ENCODE measurements at regions not wholly inside any gene's neighbourhood (a gene's known extent, or its start where the extent isn't known, plus 50 kb on each side); places are given as distances from the start of the nearest gene placed in this dataset.

GRCh38 chr2:183232161-183232865 lies 108.1 kb downstream of the NUP35 start:
- H3K9ac ChIP-seq (ENCODE audit: low read length in 3 of 3) = no peak overlapping the region
- no peak overlapping the region for H3K27ac ChIP-seq (ENCODE audit: low read depth in 2 of 2, low read length in 2 of 2)
- no peak overlapping the region for H3K4me3 ChIP-seq (ENCODE audit: low read length in 3 of 3)
- no peaks in the 10 kb centered on the region for H3K4me1 ChIP-seq (ENCODE audit: control insufficient read depth in 2 of 3, insufficient read depth in 2 of 3, low read depth in 1 of 3, low read length in 3 of 3)
- H3K36me3 ChIP-seq (ENCODE audit: control insufficient read depth in 2 of 3, insufficient read depth in 3 of 3, low read length in 3 of 3) = no peaks in the 10 kb centered on the region
- no peak for TF ChIP-seq CTCF (IDR thresholded peaks at IDR 0.05; ENCODE audit: borderline replicate concordance, extremely low read depth, insufficient read depth)
- peak in 1 of 5 donors; percentile 7 for DNase-seq
- intact Hi-C loops (cut with DNase I) = no loop called here
- no peak for FAIRE-seq
- H3K27me3 ChIP-seq (ENCODE audit: control insufficient read depth, insufficient read depth, low read length) = no peaks in the 10 kb centered on the region
- no peaks in the 10 kb centered on the region for H3K9me3 ChIP-seq (ENCODE audit: control insufficient read depth in 2 of 3, insufficient read depth in 1 of 3, low read length in 3 of 3)

GRCh38 chr2:183242937-183243336 lies 118.7 kb downstream of the NUP35 start:
- no peaks in the 10 kb centered on the region for H3K36me3 ChIP-seq (ENCODE audit: control insufficient read depth in 2 of 3, insufficient read depth in 3 of 3, low read length in 3 of 3)
- no peak for TF ChIP-seq CTCF (IDR thresholded peaks at IDR 0.05; ENCODE audit: borderline replicate concordance, extremely low read depth, insufficient read depth)
- FAIRE-seq (no peak), DNase-seq (no peak)
- H3K27me3 ChIP-seq (ENCODE audit: control insufficient read depth, insufficient read depth, low read length) = no peaks in the 10 kb centered on the region
- H3K27ac ChIP-seq (ENCODE audit: low read depth in 2 of 2, low read length in 2 of 2) = no peak overlapping the region
- H3K9ac ChIP-seq (ENCODE audit: low read length in 3 of 3) = no peak overlapping the region
- no peaks in the 10 kb centered on the region for H3K4me1 ChIP-seq (ENCODE audit: control insufficient read depth in 2 of 3, insufficient read depth in 2 of 3, low read depth in 1 of 3, low read length in 3 of 3)
- no peaks in the 10 kb centered on the region for H3K9me3 ChIP-seq (ENCODE audit: control insufficient read depth in 2 of 3, insufficient read depth in 1 of 3, low read length in 3 of 3)
- H3K4me3 ChIP-seq (ENCODE audit: low read length in 3 of 3) = no peak overlapping the region
- intact Hi-C loops (cut with DNase I) = no loop called here

- intact Hi-C loops (cut with DNase I) = no loop called here
- H3K36me3 ChIP-seq (ENCODE audit: control insufficient read depth in 2 of 3, insufficient read depth in 3 of 3, low read length in 3 of 3) = no peaks in the 10 kb centered on the region
- H3K4me1 ChIP-seq (ENCODE audit: control insufficient read depth in 2 of 3, insufficient read depth in 2 of 3, low read depth in 1 of 3, low read length in 3 of 3) = no peaks in the 10 kb centered on the region
- no peak for DNase-seq
- FAIRE-seq = no peak
- TF ChIP-seq CTCF (IDR thresholded peaks at IDR 0.05; ENCODE audit: borderline replicate concordance, extremely low read depth, insufficient read depth) = no peak
- H3K9ac ChIP-seq (ENCODE audit: low read length in 3 of 3) = no peak overlapping the region
- no peaks in the 10 kb centered on the region for H3K27me3 ChIP-seq (ENCODE audit: control insufficient read depth, insufficient read depth, low read length)
- no peaks in the 10 kb centered on the region for H3K9me3 ChIP-seq (ENCODE audit: control insufficient read depth in 2 of 3, insufficient read depth in 1 of 3, low read length in 3 of 3)
- H3K27ac ChIP-seq (ENCODE audit: low read depth in 2 of 2, low read length in 2 of 2) = no peak overlapping the region
- H3K4me3 ChIP-seq (ENCODE audit: low read length in 3 of 3) = no peak overlapping the region
These were observed 119.5 kb downstream of the NUP35 start for GRCh38 chr2:183243758-183244157.
